Progenitor cell of endocrine pancreas (in vitro differentiated cells): ENCODE measurements at regions not wholly inside any gene's neighbourhood (a gene's known extent, or its start where the extent isn't known, plus 50 kb on each side); places are given as distances from the start of the nearest gene placed in this dataset.

Experiments
- DNase-seq: peaks from one replicate; pipeline ENCODE4 v3.0.0; 2021; ENCODE audit warnings: low spot score; ENCODE audit not compliant: unreplicated experiment
- H3K27ac Mint-ChIP-seq: 2 replicates; pipeline ENCODE4 v1.8.0; 2021; ENCODE audit warnings: mild to moderate bottlenecking, moderate library complexity, mixed read lengths
- H3K27me3 Mint-ChIP-seq: 2 replicates; pipeline ENCODE4 v1.8.0; 2021; ENCODE audit warnings: mixed read lengths
- H3K36me3 Mint-ChIP-seq: 2 replicates; pipeline ENCODE4 v1.8.0; 2022; ENCODE audit warnings: mixed read lengths; ENCODE audit not compliant: insufficient read depth
- H3K4me1 Mint-ChIP-seq: 2 replicates; pipeline ENCODE4 v1.8.0; 2021; ENCODE audit warnings: low read depth, mixed read lengths
- H3K4me3 Mint-ChIP-seq: 2 replicates; pipeline ENCODE4 v1.8.0; 2021; ENCODE audit warnings: low read depth, mild to moderate bottlenecking, moderate library complexity, mixed read lengths
- H3K9me3 Mint-ChIP-seq: 2 replicates; pipeline ENCODE4 v1.8.0; 2021; ENCODE audit warnings: low read depth, mixed read lengths
- CTCF ChIP-seq: fragments of 200-600 bp; sonication (generic); IDR thresholded peaks from one replicate; pipeline ENCODE4 v1.5.0; 2021; ENCODE audit warnings: antibody characterized with exemption, mild to moderate bottlenecking; ENCODE audit not compliant: unreplicated experiment

GRCh38 chr13:79667771-79668170, 186.8 kb downstream of the NDFIP2 start:
- Mint-ChIP-seq H3K9me3 (peaks cover 4% of the 10 kb centered on the region), H3K27me3 (no peaks in the 10 kb centered on the region), H3K4me3 (no peak overlapping the region), H3K27ac (peak overlapping the region; percentile 62), H3K36me3 (peaks cover 3% of the 10 kb centered on the region), H3K4me1 (peaks cover 39% of the 10 kb centered on the region)
- no peak for TF ChIP-seq CTCF
- DNase-seq, result no peak

- no peak for TF ChIP-seq CTCF
- Mint-ChIP-seq H3K9me3 (peaks cover 7% of the 10 kb centered on the region), H3K4me3 (no peak overlapping the region), H3K27ac (no peak overlapping the region), H3K36me3 (peaks cover 5% of the 10 kb centered on the region), H3K4me1 (peaks cover 36% of the 10 kb centered on the region), H3K27me3 (no peaks in the 10 kb centered on the region)
- no peak for DNase-seq
These were observed 183.2 kb downstream of the NDFIP2 start for GRCh38 chr13:79663977-79664636.

GRCh38 chr13:79663435-79663834, 182.5 kb downstream of the NDFIP2 start:
- Mint-ChIP-seq H3K4me3 (no peak overlapping the region), H3K27me3 (no peaks in the 10 kb centered on the region), H3K36me3 (peaks cover 5% of the 10 kb centered on the region), H3K9me3 (peaks cover 7% of the 10 kb centered on the region), H3K27ac (no peak overlapping the region), H3K4me1 (peaks cover 40% of the 10 kb centered on the region)
- no peak for TF ChIP-seq CTCF
- no peak for DNase-seq

GRCh38 chr13:79662882-79663281, 181.9 kb downstream of the NDFIP2 start:
- Mint-ChIP-seq H3K4me3 (no peak overlapping the region), H3K4me1 (peaks cover 38% of the 10 kb centered on the region), H3K36me3 (peaks cover 5% of the 10 kb centered on the region), H3K27ac (peak overlapping the region; percentile 34), H3K27me3 (no peaks in the 10 kb centered on the region), H3K9me3 (peaks cover 7% of the 10 kb centered on the region)
- no peak for TF ChIP-seq CTCF
- DNase-seq, result no peak

- H3K9me3 Mint-ChIP-seq, result peaks cover 7% of the 10 kb centered on the region
- no peaks in the 10 kb centered on the region for H3K27me3 Mint-ChIP-seq
- no peak for DNase-seq
- no peak overlapping the region for H3K4me3 Mint-ChIP-seq
- peaks cover 5% of the 10 kb centered on the region for H3K36me3 Mint-ChIP-seq
- peak overlapping the region; percentile 55 for H3K27ac Mint-ChIP-seq
- peaks cover 31% of the 10 kb centered on the region for H3K4me1 Mint-ChIP-seq
- TF ChIP-seq CTCF, result no peak
These were observed 179.4 kb downstream of the NDFIP2 start for GRCh38 chr13:79660361-79660760.
